ENCODE measurements at regions not wholly inside any gene's neighbourhood (a gene's known extent, or its start where the extent isn't known, plus 50 kb on each side); places are given as distances from the start of the nearest gene placed in this dataset.

DNA sequence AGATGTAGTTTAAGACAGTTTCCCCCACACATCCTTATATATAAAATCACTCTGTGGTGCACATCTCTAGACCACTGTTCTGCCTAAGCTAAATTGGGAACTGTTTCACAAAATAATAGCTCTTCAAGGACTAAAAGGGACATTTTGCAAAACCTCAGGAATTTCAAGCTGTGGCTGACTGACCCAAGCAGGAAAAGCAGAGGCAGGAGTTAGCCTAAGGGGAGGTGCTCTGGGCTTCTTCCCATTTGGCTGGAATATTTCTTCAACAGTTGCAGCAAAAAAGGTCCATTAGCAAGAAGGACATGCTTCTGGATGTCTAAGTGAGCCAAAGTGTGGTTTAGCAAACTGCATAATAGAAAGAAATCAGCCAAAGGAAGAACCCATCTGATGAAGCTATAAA, 551.2 kb upstream of the ANKRD30A start:
- TF ChIP-seq, protein P1, sequence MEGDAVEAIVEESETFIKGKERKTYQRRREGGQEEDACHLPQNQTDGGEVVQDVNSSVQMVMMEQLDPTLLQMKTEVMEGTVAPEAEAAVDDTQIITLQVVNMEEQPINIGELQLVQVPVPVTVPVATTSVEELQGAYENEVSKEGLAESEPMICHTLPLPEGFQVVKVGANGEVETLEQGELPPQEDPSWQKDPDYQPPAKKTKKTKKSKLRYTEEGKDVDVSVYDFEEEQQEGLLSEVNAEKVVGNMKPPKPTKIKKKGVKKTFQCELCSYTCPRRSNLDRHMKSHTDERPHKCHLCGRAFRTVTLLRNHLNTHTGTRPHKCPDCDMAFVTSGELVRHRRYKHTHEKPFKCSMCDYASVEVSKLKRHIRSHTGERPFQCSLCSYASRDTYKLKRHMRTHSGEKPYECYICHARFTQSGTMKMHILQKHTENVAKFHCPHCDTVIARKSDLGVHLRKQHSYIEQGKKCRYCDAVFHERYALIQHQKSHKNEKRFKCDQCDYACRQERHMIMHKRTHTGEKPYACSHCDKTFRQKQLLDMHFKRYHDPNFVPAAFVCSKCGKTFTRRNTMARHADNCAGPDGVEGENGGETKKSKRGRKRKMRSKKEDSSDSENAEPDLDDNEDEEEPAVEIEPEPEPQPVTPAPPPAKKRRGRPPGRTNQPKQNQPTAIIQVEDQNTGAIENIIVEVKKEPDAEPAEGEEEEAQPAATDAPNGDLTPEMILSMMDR (IDR thresholded peaks at IDR 0.05) = no peak
- TF ChIP-seq POLR2AphosphoS5 (IDR thresholded peaks at IDR 0.05) (no peak), EP300 (IDR thresholded peaks at IDR 0.05) (no peak)

Data from upper lobe of left lung (tissue), 4 donors.